ENCODE measurements at regions not wholly inside any gene's neighbourhood (a gene's known extent, or its start where the extent isn't known, plus 50 kb on each side); places are given as distances from the start of the nearest gene placed in this dataset.
A peak's percentile ranks its signal among the peaks of the same experiment; 100 is the strongest.

GRCh38 chr13:90272356-90272755 lies 1075.1 kb upstream of the MIR17HG start:
- FAIRE-seq (no peak), ATAC-seq (no peak; the same call in 2 of the 3 replicates), DNase-seq (ENCODE audit: extremely low read depth in 1 of 4, low spot score in 3 of 4) (no peak)
- no peak overlapping the region for H3K27ac ChIP-seq (ENCODE audit: extremely low read depth, low read depth, low read length)
- H3K27me3 ChIP-seq (ENCODE audit: control insufficient read depth in 2 of 2, insufficient read depth in 2 of 2, low read length in 2 of 2): no peaks in the 10 kb centered on the region
- no peak overlapping the region for H2AFZ ChIP-seq (ENCODE audit: low read depth, low read length)
- H3K4me3 ChIP-seq: no peak overlapping the region
- no TSS peak for BruUV-seq (replicated peaks)
- no peaks in the 10 kb centered on the region; the same call in 1 of the 2 replicates for H3K9me3 ChIP-seq (replicated peaks; ENCODE audit: control insufficient read depth, insufficient read depth, low read depth, low read length)
- H3K36me3 ChIP-seq (ENCODE audit: control insufficient read depth, insufficient read depth, low read length): no peaks in the 10 kb centered on the region
- H3K9me1 ChIP-seq (ENCODE audit: control insufficient read depth, insufficient read depth, low read length): no peaks in the 10 kb centered on the region
- WGBS (ENCODE audit: insufficient coverage, low coverage, missing lambda C conversion rate): 4% methylated on average over 1 of the region's 1 CpG
- H4K20me1 ChIP-seq (replicated peaks; ENCODE audit: control insufficient read depth, insufficient read depth, low read length): no peaks in the 10 kb centered on the region
- ChIA-PET POLR2A (interaction anchor here (1.2 kb wide), 1 partner anchor 8 kb away, joined by 5 read pairs; no protein-coding TSS in a partner anchor), CTCF (ENCODE audit: low intra/inter-chr PET ratio) (no interaction called here)
- no peak overlapping the region for H3K9ac ChIP-seq (ENCODE audit: insufficient read depth in 1 of 2, low read depth in 2 of 2, low read length in 2 of 2)
- intact Hi-C loops (cut with micrococcal nuclease): no loop called here
- 0 out of 2 replicates have a peak, but pooled peaks have one; percentile 56 for TF ChIP-seq ZNF764 (CRISPR knock-in tag; IDR thresholded peaks at IDR 0.05; ENCODE audit: low read depth)
- no peak for TF ChIP-seq CBX3 (IDR thresholded peaks at IDR 0.05; ENCODE audit: borderline replicate concordance in 1 of 2, low read length in 2 of 2)
- 0 out of 2 replicates have a peak, but pooled peaks have one; percentile 10 for TF ChIP-seq CLOCK (CRISPR knock-in tag; IDR thresholded peaks at IDR 0.05; ENCODE audit: borderline replicate concordance)
- H3K4me1 ChIP-seq (replicated peaks in 1 of 2; ENCODE audit: control insufficient read depth in 2 of 2, insufficient read depth in 2 of 2, low read length in 2 of 2): no peaks in the 10 kb centered on the region
- no peak overlapping the region for H3K4me2 ChIP-seq (ENCODE audit: insufficient read depth, low read length)
- no peaks in the 10 kb centered on the region for H3K79me2 ChIP-seq (ENCODE audit: control insufficient read depth, insufficient read depth, low read length)
- in situ Hi-C loops (cut with MboI): no loop called here

Data from K562 (cell line).